NB4 (cell line): ENCODE measurements at regions not wholly inside any gene's neighbourhood (a gene's known extent, or its start where the extent isn't known, plus 50 kb on each side); places are given as distances from the start of the nearest gene placed in this dataset.

Experiments used
- CTCF ChIP-seq: IDR thresholded peaks from one replicate; pipeline ENCODE4 v1.5.1; 2012; ENCODE audit warnings: low read depth, low read length
- POLR2A ChIP-seq: IDR thresholded peaks from 2 replicates; pipeline ENCODE4 v1.6.1; 2011; ENCODE audit warnings: mild to moderate bottlenecking; ENCODE audit not compliant: insufficient read length; ENCODE audit errors: extremely low read depth

GRCh38 chrX:28321286-28321685 lies 266.0 kb upstream of the IL1RAPL1 start:
- TF ChIP-seq CTCF (no peak), POLR2A (no peak)
